ENCODE measurements at regions not wholly inside any gene's neighbourhood (a gene's known extent, or its start where the extent isn't known, plus 50 kb on each side); places are given as distances from the start of the nearest gene placed in this dataset.

GRCh38 chr13:73898276-73898675 is 235.9 kb downstream of the KLF12 start:
- Histone ChIP-seq H3K79me2 (ENCODE audit: insufficient read depth, low read length) (no peaks in the 10 kb centered on the region), H4K20me1 (ENCODE audit: insufficient read depth, low read length) (no peaks in the 10 kb centered on the region), H3K4me2 (replicated peaks; ENCODE audit: extremely low read depth, low read length, poor library complexity, severe bottlenecking) (no peak overlapping the region), H2AFZ (ENCODE audit: insufficient read depth, low read depth, low read length, poor library complexity, severe bottlenecking) (no peak overlapping the region), H3K4me1 (ENCODE audit: control insufficient read depth in 1 of 2, insufficient read depth in 2 of 2, low read length in 2 of 2) (no peaks in the 10 kb centered on the region), H3K4me3 (replicated peaks in 1 of 3; ENCODE audit: low read depth in 2 of 3, low read length in 3 of 3) (no peak overlapping the region), H3K9me3 (replicated peaks in 1 of 2; ENCODE audit: control insufficient read depth in 1 of 2, insufficient read depth in 1 of 2, low read length in 2 of 2) (peaks cover 0 to 3% of the 10 kb centered on the region in 2 donors), H3K9ac (ENCODE audit: insufficient read depth, low read length, poor library complexity, severe bottlenecking) (no peak overlapping the region), H3K27ac (ENCODE audit: low read depth in 1 of 2, low read length in 2 of 2) (no peak overlapping the region), H3K27me3 (ENCODE audit: control insufficient read depth in 2 of 2, insufficient read depth in 2 of 2, low read length in 2 of 2) (no peaks in the 10 kb centered on the region), H3K36me3 (replicated peaks in 1 of 2; ENCODE audit: control insufficient read depth in 1 of 2, insufficient read depth in 2 of 2, low read length in 2 of 2) (no peaks in the 10 kb centered on the region)
- WGBS (ENCODE audit: insufficient coverage): no CpG with 5 or more reads among the region's 1 CpG
- no peaks in the 10 kb centered on the region for H3K27me3 Mint-ChIP-seq (ENCODE audit: low read depth in 3 of 3)
- no peak for DNase-seq
- no peak overlapping the region for H3K27ac Mint-ChIP-seq
- H3K4me3 Mint-ChIP-seq: no peak overlapping the region
- intact Hi-C loops (cut with micrococcal nuclease): no loop called here
- peaks cover 0 to 7% (median 4%) of the 10 kb centered on the region in 7 donors for H3K9me3 Mint-ChIP-seq
- no peaks in the 10 kb centered on the region for H3K4me1 Mint-ChIP-seq
- no peaks in the 10 kb centered on the region for H3K36me3 Mint-ChIP-seq
- TF ChIP-seq CTCF (IDR thresholded peaks at IDR 0.05): no peak

GRCh38 chr13:73894995-73895571 is 239.1 kb downstream of the KLF12 start:
- DNase-seq: no peak
- Mint-ChIP-seq H3K9me3 (peaks cover 0 to 8% (median 2%) of the 10 kb centered on the region in 7 donors), H3K27ac (no peak overlapping the region), H3K36me3 (no peaks in the 10 kb centered on the region), H3K4me3 (no peak overlapping the region), H3K4me1 (no peaks in the 10 kb centered on the region), H3K27me3 (ENCODE audit: low read depth in 3 of 3) (no peaks in the 10 kb centered on the region)
- Histone ChIP-seq H3K9me3 (replicated peaks in 1 of 2; ENCODE audit: control insufficient read depth in 1 of 2, insufficient read depth in 1 of 2, low read length in 2 of 2) (peaks cover 0 to 3% of the 10 kb centered on the region in 2 donors), H3K36me3 (replicated peaks in 1 of 2; ENCODE audit: control insufficient read depth in 1 of 2, insufficient read depth in 2 of 2, low read length in 2 of 2) (no peaks in the 10 kb centered on the region), H3K27me3 (ENCODE audit: control insufficient read depth in 2 of 2, insufficient read depth in 2 of 2, low read length in 2 of 2) (no peaks in the 10 kb centered on the region), H3K27ac (ENCODE audit: low read depth in 1 of 2, low read length in 2 of 2) (no peak overlapping the region), H3K79me2 (ENCODE audit: insufficient read depth, low read length) (no peaks in the 10 kb centered on the region), H3K9ac (ENCODE audit: insufficient read depth, low read length, poor library complexity, severe bottlenecking) (no peak overlapping the region), H4K20me1 (ENCODE audit: insufficient read depth, low read length) (no peaks in the 10 kb centered on the region), H3K4me3 (replicated peaks in 1 of 3; ENCODE audit: low read depth in 2 of 3, low read length in 3 of 3) (no peak overlapping the region), H3K4me1 (ENCODE audit: control insufficient read depth in 1 of 2, insufficient read depth in 2 of 2, low read length in 2 of 2) (no peaks in the 10 kb centered on the region), H3K4me2 (replicated peaks; ENCODE audit: extremely low read depth, low read length, poor library complexity, severe bottlenecking) (no peak overlapping the region), H2AFZ (ENCODE audit: insufficient read depth, low read depth, low read length, poor library complexity, severe bottlenecking) (no peak overlapping the region)
- no peak for TF ChIP-seq CTCF (IDR thresholded peaks at IDR 0.05)
- intact Hi-C loops (cut with micrococcal nuclease): no loop called here
- no CpG with 5 or more reads among the region's 4 CpGs for WGBS (ENCODE audit: insufficient coverage)

Measured in CD14-positive monocyte (primary cell).